ENCODE measurements at regions not wholly inside any gene's neighbourhood (a gene's known extent, or its start where the extent isn't known, plus 50 kb on each side); places are given as distances from the start of the nearest gene placed in this dataset.
A peak's percentile ranks its signal among the peaks of the same experiment; 100 is the strongest.

GRCh38 chr6:113103634-113104361, 753.3 kb upstream of the MARCKS start:
- TF ChIP-seq CTCF (IDR thresholded peaks at IDR 0.05; ENCODE audit: insufficient read depth, low read depth, low read length), result no peak
- DNase-seq (ENCODE audit: low read depth), result peak; percentile 93
- no peak overlapping the region for H3K4me3 ChIP-seq (ENCODE audit: low read depth, low read length)

GRCh38 chr6:113104541-113104940, 752.6 kb upstream of the MARCKS start:
- DNase-seq (ENCODE audit: low read depth), result peak; percentile 18
- no peak overlapping the region for H3K4me3 ChIP-seq (ENCODE audit: low read depth, low read length)
- TF ChIP-seq CTCF (IDR thresholded peaks at IDR 0.05; ENCODE audit: insufficient read depth, low read depth, low read length), result no peak

- DNase-seq (ENCODE audit: low read depth), result peak; percentile 31
- H3K4me3 ChIP-seq (ENCODE audit: low read depth, low read length), result no peak overlapping the region
- no peak for TF ChIP-seq CTCF (IDR thresholded peaks at IDR 0.05; ENCODE audit: insufficient read depth, low read depth, low read length)
Measured at GRCh38 chr6:113104951-113105350, 752.2 kb upstream of the MARCKS start.

- H3K4me3 ChIP-seq (ENCODE audit: low read depth, low read length), result no peak overlapping the region
- DNase-seq (ENCODE audit: low read depth), result no peak
- no peak for TF ChIP-seq CTCF (IDR thresholded peaks at IDR 0.05; ENCODE audit: insufficient read depth, low read depth, low read length)
Measured at GRCh38 chr6:113110211-113110610, 746.9 kb upstream of the MARCKS start.

- no peak for DNase-seq (ENCODE audit: low read depth)
- no peak overlapping the region for H3K4me3 ChIP-seq (ENCODE audit: low read depth, low read length)
- no peak for TF ChIP-seq CTCF (IDR thresholded peaks at IDR 0.05; ENCODE audit: insufficient read depth, low read depth, low read length)
Measured at GRCh38 chr6:113111550-113111949, 745.6 kb upstream of the MARCKS start.

- H3K4me3 ChIP-seq (ENCODE audit: low read depth, low read length), result no peak overlapping the region
- no peak for TF ChIP-seq CTCF (IDR thresholded peaks at IDR 0.05; ENCODE audit: insufficient read depth, low read depth, low read length)
- no peak for DNase-seq (ENCODE audit: low read depth)
Measured at GRCh38 chr6:113112086-113112485, 745.1 kb upstream of the MARCKS start.

- TF ChIP-seq CTCF (IDR thresholded peaks at IDR 0.05; ENCODE audit: insufficient read depth, low read depth, low read length), result no peak
Measured at GRCh38 chr6:113115196-113115595, 741.9 kb upstream of the MARCKS start.

More at GRCh38 chr6:113115196-113115595, 741.9 kb upstream of the MARCKS start:
- no peak for DNase-seq (ENCODE audit: low read depth)
- H3K4me3 ChIP-seq (ENCODE audit: low read depth, low read length), result no peak overlapping the region

Measured in fibroblast of villous mesenchyme (primary cell).